Inferior parietal cortex (tissue), 1 donor: ENCODE measurements at regions not wholly inside any gene's neighbourhood (a gene's known extent, or its start where the extent isn't known, plus 50 kb on each side); places are given as distances from the start of the nearest gene placed in this dataset.

Source experiments
- DNase-seq: peaks from one replicate; pipeline ENCODE4 v3.0.0-alpha.2; 2016; ENCODE audit errors: extremely low spot score

DNA sequence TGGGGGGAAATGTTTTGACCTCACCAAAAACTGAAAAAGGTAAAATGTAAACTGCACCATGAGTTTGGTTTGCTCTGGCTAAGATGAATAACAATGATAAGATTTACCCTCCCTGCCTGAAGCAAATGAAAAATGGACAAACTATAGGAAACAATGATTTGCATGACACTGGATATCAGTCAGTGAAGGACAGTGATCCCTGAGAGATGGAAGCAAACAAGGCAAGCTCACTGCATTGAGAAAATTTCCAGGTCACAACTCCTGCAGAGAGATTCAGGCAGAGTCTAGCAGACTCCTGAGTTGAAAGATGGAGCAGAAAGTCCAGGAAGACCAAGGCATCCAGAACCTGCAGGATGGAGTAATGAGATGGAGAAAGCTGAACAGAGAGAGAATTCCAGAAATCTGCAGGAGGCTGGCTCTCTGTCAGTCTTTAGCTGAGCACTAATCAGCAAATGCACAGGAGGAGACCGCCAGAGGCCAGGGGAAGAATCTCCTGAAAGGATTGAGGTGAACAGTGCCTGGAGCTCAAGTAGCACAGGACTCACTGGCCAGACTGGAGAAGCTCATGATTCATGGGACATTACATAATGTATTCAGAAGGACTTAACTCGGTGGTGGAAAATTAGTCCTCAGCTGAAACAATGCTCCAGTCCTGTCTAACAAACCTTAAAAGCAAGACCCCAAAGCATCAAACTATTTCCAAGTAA is 51.2 kb upstream of the PALS2 start:
- no peak for DNase-seq
